ENCODE measurements at regions not wholly inside any gene's neighbourhood (a gene's known extent, or its start where the extent isn't known, plus 50 kb on each side); places are given as distances from the start of the nearest gene placed in this dataset.
A peak's percentile ranks its signal among the peaks of the same experiment; 100 is the strongest.

- no peak for DNase-seq
Measured at GRCh38 chr4:136643416-136643815, 888.9 kb downstream of the PCDH18 start.

DNA sequence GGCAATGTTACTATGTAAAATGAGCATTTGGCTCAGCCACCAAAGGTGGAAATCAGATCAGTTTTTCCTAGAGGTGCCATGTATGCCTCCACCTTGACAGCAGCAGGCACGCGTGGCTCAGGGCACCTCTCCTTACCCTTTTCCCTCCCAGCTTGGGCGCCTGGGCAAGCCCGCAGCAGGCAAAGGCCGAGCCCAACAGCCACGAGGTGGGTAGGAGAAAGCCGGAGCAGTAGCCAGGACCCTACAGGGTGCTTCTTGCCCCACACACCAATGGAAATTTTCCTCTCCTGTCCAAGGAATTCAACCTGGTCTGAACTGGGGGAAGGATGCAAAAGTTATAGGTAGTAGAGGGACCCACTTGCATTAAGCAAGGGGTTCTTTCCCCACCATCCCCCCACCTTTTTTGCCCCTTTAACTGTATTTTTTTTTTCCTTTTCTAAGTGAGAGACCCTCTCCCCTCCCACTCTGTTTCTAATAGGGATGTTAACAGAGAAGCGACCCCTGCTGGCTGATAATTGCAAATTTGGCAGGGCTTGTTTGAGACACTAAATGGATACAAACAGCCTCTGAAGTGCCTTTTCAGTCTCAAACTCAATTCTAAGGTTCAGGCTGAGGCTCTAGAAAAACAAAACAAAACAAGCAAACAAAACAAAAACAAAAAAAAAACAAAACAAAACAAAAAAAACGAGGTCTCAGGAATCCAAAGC is 895.1 kb downstream of the PCDH18 start:
- peak; percentile 1 for DNase-seq

DNA sequence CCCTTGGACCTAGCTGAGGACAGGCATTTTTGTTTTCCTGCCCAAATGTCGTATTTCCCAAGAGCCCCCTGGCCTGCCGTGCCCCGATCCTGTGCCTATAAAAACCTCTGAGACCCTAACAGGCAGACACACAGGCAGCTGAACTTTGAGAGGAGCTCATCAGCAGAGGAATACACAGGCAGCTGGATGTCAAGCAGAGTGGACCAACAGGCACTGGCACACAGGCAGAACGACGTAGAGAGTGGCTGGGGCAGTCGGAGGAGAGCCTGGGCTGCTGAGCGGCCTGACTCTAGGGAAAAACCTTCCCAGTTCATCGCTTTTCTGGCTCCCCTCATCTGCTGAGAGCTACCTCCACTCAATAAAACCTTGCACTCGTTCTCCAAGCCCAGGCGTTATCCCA is 896.1 kb downstream of the PCDH18 start:
- DNase-seq: no peak

DNA sequence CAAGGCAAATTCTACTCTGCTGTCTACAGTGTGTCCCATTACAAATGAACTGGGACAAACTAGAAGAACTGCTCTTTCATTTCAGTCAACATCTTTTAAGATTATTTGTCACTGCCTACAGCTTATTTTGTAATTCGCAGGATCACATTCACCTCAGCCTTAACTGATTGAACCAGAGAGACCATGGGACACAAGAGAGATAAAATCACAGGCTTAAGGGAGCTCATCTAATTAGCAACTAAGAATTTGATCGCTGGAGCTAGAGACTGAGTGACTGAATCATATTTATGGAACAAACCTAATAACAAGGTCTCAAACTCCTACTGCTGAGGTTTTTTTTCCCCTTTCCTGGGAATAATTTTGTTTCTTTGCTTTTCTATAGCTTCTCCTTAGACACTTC is 898.2 kb downstream of the PCDH18 start:
- no peak for DNase-seq

- DNase-seq: no peak
Measured at GRCh38 chr4:136599890-136600289, 932.4 kb downstream of the PCDH18 start.

- no peak for DNase-seq
Measured at GRCh38 chr4:136590440-136590839, 941.9 kb downstream of the PCDH18 start.

GRCh38 chr4:136583567-136583966 is 948.7 kb downstream of the PCDH18 start:
- no peak for DNase-seq

GRCh38 chr4:136581119-136581518 is 951.2 kb downstream of the PCDH18 start:
- no peak for DNase-seq

- no peak for DNase-seq
Measured at GRCh38 chr4:136575146-136575545, 957.1 kb downstream of the PCDH18 start.

DNA sequence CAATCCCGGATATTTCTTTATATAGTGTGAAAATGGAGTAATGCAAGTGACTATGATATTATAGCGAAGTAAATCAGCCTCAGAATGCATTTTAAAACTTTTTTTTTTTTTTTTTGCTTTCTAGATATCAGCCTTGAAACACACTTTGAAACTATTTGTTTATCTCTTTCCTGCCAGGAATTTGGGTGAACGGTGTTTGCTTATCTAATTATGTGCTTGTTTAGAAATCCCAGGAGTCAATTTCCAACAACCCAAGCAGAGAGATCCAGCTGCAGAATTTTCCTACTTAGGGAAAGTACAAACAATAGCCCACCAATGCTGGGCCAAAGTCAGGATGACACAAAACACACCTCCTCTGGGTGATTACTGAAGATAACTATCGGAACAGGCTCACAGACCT is 958.8 kb downstream of the PCDH18 start:
- no peak for DNase-seq

GRCh38 chr4:136571315-136571714 is 961.0 kb downstream of the PCDH18 start:
- no peak for DNase-seq

DNA sequence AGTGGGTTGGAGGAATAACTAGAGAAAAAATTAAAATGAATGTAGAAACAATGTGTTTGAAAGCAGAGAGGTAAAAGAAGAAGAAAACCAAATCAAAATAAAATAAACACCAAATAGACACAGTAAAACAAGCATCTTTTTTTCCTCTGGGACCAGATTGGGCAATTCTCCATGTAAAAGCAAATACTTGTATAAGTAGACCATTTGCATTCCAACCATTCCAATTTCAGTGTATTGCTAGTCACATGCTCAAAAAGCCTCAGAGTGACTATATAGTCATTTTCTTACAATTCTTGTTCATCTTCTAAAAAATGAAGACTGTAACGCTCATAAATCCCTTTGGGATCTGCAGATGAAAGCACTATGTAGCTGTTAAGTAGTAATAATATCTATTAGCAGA is 969.5 kb downstream of the PCDH18 start:
- DNase-seq: no peak

DNA sequence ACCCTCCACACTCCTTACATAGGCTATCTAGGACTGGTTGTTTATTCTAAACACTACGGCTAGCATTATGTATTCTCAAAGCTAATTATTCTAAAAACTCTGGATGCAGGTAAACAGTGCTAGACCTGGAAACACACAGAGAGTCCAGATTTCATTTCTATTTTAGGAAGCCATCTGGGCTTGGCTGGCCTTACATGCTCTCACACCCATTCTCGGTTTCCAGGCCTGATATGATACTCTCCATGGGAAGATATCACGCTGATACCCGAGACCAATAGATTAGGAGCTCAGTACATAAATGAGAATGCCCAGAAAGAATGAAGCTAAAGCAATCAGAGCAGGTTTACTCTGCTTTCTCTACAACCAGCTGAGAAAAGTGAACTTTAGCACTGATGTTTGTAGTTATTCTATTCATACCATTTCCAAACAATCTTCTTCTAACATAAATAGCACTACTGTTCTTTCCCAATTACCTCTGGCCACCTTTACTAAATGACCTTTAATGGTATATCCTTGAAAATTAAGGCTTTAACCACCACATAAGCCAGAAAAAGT is 973.3 kb downstream of the PCDH18 start:
- no peak for DNase-seq

GRCh38 chr4:136557396-136557795 is 974.9 kb downstream of the PCDH18 start:
- no peak for DNase-seq

- no peak for DNase-seq
Measured at GRCh38 chr4:136554033-136554432, 978.3 kb downstream of the PCDH18 start.

- no peak for DNase-seq
Measured at GRCh38 chr4:136551753-136552152, 980.5 kb downstream of the PCDH18 start.

DNA sequence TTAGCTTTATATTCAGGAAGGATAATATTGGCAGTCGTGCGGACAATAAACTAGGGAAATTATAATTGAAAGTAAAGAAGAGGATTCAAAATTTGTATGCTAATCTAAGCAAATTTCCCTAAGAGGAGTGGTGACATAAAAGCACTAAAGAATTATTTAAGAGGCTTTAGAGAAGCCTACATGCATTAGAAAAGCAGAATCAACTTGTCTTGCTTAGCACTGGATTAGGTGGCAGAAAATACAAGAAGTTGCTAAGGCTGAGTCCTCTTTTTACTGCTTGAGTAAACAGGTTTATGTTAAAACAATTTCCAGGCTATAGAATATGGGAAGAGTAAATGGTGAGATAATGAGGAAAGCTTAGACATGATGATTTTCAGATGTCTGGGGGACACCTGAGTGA is 991.5 kb downstream of the PCDH18 start:
- no peak for DNase-seq

GRCh38 chr4:136528131-136528530 is 1004.2 kb downstream of the PCDH18 start:
- DNase-seq: no peak

- DNase-seq: no peak
Measured at GRCh38 chr4:136526517-136526916, 1005.8 kb downstream of the PCDH18 start.

GRCh38 chr4:136524039-136524438 is 1008.3 kb downstream of the PCDH18 start:
- no peak for DNase-seq

DNA sequence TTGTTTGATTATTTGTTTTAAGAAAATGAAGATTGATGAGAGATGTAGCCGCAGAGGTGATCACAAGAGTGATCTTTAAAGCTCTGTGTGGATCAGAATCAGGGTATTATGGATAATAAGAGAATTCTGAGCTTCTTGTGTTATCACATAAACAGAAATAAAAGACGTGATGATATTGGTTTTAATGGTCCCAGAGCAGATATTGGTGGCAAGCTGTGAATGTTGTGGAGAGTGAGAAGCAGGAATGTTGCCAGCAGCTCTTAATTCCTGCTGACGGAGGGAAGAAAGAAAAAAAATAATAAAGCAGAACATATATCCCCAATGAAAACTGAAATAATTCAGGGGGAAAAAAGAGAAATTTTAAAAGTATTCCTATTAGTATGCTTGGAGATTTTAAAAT is 1015.9 kb downstream of the PCDH18 start:
- no peak for DNase-seq

GRCh38 chr4:136505020-136505419 is 1027.3 kb downstream of the PCDH18 start:
- no peak for DNase-seq

DNA sequence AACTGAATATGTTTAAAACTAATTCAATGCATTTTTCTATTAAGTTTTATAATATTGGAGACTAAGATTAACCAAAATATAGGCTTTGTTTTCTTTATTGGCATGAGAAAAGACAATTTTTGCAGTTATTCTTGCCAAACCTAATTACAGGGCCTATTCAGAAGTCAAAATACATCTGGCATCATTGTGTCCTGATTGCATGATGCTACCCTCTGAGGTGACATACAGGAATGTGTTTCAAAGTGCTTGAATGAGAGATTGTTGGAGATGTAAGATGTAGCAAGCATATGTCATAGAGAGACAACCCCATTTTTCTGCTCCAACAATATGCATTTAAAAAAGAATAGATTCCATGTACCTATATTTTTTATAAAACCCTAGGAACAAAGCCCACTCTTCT is 1036.4 kb downstream of the PCDH18 start:
- DNase-seq: peak; percentile 7

GRCh38 chr4:136495076-136495475 is 1037.2 kb downstream of the PCDH18 start:
- no peak for DNase-seq

DNA sequence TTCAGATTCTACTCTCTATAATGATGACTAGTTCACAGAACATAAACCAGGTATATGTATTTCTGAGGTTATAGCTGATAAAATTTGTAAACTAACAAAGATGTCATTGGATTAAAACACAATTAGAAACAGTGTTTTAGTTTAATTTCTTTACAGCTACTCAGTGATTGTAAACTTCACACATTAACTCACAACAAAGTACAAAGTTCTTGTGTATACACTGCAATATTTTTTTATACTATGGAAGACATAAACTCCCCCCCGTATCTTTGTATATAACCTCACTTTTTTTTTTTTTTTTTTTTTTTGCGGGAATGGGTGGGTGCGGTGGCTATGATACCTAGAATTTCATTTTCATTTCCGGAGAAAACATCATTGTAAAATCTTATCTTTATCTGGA is 1043.2 kb downstream of the PCDH18 start:
- no peak for DNase-seq
